IPS-18c (cell line): ENCODE measurements at regions not wholly inside any gene's neighbourhood (a gene's known extent, or its start where the extent isn't known, plus 50 kb on each side); places are given as distances from the start of the nearest gene placed in this dataset.
"Not testable (repeated sequence)": the region's sequence is repeated elsewhere in the genome, so short reads cannot be mapped to it uniquely, and the experiment has no call there.

Experiments
- H3K4me3 ChIP-seq: 2 replicates; pipeline ENCODE4 v1.7.0; 2013; ENCODE audit warnings: low read depth, mild to moderate bottlenecking, low read length, moderate library complexity; ENCODE audit not compliant: insufficient read depth
- H3K9me3 ChIP-seq: one replicate; pipeline ENCODE4 v1.6.1; 2013; ENCODE audit warnings: mild to moderate bottlenecking, low read length, moderate library complexity; ENCODE audit not compliant: control insufficient read depth, insufficient read depth

DNA sequence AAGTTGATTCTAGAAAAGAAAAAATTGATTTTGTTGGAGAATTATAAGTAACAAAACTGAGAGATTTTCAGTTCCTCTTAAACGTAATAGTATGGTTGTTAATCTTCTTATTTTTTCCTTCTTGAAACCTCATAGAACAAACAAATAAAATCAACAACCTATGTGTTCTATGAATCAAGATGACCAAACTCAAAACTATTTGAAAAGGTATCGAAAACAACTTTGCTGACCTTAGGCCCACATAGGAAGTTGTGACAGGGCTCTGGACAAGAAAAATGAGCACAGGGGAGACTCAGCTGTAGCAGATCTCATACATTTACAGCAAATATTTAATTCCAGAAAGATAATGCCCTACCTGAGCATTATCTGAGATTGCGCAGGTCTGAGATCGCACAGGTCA lies 169.4 kb upstream of the CCNH start:
- no peaks in the 10 kb centered on the region for H3K9me3 ChIP-seq

DNA sequence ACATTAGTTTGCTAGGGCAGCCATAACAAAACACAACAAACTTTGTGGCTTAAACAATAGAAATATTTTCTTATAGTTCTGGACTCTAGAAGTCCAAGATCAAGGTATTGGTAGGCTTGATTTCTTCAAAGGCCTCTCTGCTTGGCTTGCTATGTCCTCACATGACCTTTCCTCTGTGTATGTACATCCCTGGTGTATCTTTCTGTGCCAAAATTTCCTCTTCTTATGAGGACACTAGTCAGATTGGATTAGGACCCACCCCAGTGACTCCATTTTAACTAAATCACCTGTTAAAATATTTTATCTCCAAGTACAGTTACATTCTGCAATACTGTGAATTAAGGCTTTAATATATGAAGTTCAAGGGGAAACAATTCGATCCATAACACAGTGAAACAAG lies 168.9 kb upstream of the CCNH start:
- H3K4me3 ChIP-seq = no peak overlapping the region
- H3K9me3 ChIP-seq = no peaks in the 10 kb centered on the region

More for the DNA sequence above, 169.4 kb upstream of the CCNH start:
- H3K4me3 ChIP-seq = no peak overlapping the region

DNA sequence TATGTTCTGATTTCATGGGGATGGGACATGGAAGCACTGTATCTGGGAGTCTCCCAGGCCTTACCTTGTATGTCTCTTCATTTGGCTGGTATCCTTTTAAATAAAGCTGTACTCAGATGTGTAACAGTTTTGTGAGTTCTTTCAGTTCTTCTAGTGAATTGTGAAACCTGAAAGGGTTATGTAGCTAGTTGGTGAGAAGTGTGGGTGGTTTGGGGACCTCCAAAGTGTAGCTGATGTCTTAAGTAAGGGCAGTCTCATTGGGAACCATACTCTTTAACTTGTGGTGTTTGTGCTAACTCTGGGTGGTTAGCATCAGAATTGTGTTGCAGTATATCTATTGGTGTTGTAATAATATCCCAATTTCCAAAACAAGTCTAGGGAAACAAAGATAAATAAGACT lies 166.9 kb upstream of the CCNH start:
- Histone ChIP-seq H3K4me3 (no peak overlapping the region), H3K9me3 (no peaks in the 10 kb centered on the region)

DNA sequence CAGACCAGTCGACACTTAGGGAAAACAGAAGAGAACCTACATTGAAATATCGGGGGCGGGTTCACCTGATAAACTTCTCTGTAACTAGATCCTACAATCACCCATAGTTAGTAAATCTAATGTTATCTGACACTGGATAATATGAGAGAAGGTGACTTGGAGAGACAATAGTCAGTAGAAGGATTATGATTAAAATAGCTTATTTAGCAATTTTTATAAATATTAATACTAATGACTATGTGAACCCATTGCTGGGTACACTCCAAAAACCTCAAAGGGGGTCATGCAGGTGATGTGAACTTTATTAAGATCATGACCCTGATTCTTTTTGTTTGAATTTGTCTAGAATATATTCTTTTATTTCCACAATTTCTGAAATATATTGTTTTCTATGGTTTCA lies 164.1 kb upstream of the CCNH start:
- peaks cover 2% of the 10 kb centered on the region for H3K9me3 ChIP-seq
- H3K4me3 ChIP-seq = no peak overlapping the region

DNA sequence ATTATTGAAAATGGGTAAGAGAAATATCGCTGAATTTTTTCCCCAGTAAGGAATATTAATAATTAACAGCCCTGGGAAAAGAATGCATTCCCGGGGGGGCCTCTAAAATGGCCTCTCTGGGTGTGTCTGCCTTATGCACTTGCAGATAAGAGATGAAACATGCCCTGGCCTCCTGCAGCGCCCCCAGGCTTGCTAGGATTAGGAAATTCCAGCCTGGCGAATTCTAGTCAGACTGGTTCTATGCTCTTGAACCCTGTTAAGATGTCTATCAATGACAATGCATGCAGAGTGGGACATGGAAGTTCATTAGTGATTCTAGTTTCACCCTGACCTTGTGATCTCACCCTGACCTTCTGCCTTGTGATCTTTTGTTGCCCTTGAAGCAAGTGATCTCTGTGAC lies 163.6 kb upstream of the CCNH start:
- H3K4me3 ChIP-seq, H3K9me3 ChIP-seq: not testable (repeated sequence)

DNA sequence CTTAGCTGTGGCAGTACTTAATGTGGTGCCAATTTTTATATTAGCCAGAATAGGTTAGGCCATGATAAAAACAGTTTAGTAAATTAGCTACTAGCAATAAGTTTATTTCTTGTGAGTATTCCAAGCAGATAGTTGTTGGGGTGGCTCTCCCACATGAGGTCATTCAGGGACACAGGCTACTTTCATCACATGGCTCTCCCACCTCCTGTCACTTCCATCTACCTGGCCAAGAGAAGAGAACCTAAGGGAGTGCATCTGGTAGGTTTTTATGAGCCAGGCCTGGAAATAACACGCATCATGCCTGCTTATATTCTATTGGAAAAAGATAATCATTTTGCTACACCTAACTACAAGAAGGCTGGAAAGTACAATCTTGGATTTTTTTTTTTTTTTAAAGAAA lies 161.4 kb upstream of the CCNH start:
- Histone ChIP-seq H3K9me3 (peaks cover 2% of the 10 kb centered on the region), H3K4me3 (no peak overlapping the region)

DNA sequence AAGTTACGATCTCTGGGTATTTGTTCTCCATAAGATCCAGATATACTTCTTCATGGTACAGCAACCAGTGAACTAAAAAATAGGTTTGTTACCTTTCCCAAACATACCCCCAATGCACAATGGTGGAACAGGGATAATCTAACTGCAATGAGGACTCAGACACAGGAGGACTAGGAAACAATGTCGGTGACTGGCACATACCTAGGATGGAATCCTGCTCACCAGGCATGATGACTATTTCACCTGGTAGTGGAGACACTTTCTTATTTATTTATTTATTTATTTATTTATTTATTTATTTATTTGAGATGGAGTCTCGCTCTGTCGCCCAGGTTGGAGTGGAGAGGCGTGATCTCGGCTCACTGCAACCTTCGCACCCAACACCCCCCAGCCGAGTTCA lies 159.9 kb upstream of the CCNH start:
- H3K4me3 ChIP-seq = no peak overlapping the region

DNA sequence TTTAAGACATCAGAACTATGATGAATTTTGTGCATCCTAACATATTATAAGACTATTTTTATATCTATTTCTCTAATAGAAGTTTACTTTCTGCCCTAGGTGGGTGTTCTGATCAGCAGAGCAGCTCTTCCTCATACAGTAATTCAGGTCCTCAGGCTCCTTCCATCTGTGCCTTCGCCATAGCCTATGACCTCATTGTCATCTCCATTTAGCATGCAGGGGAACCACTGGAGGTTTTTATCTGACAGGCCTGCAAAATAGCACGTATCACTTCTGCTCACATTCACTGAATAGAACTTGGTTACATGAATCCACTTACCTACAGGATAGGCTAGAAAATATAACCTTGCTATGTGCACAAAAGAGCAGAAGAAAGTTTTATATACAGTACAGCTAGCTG lies 159.4 kb upstream of the CCNH start:
- Histone ChIP-seq H3K9me3 (peaks cover 2% of the 10 kb centered on the region), H3K4me3 (no peak overlapping the region)

More for the DNA sequence above, 159.9 kb upstream of the CCNH start:
- H3K9me3 ChIP-seq = peaks cover 2% of the 10 kb centered on the region

DNA sequence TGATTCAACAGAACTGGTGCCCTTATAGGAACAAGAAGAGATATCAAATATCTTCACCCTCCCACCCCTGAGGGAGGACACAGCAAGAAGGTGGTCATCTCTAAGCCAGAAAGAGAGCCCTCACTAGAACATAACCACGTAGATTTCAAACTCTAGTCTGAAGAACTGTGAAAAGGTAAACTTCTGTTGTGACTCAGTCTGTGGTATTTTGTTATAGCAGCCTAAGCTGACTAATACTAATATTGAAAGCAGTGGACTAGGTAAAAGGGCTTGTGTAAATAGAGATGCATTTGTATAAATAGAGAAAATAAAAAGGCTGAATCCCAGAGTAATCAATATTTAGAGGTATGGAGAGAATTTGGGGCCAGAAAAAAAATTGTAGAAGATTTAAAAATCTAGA lies 157.6 kb upstream of the CCNH start:
- H3K4me3 ChIP-seq = no peak overlapping the region
- H3K9me3 ChIP-seq = peaks cover 2% of the 10 kb centered on the region

DNA sequence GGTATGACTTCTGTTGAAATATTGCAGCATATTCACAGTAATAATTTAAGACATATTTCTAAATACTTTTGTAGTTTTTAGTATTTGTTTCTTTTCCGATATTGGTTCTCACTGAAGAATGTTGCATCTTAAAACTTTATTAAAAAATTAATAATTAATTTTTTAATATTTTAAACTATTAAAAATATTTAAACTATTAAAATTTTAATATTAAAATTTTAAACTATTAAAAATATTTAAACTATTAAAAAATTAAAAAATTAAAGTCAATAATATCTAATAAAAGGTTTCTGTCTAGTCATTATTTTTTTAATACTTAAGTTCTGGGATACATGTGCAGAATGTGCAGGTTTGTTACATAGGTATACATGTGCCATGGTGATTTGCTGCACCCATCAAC lies 149.3 kb upstream of the CCNH start:
- Histone ChIP-seq H3K9me3 (no peaks in the 10 kb centered on the region), H3K4me3 (no peak overlapping the region)

DNA sequence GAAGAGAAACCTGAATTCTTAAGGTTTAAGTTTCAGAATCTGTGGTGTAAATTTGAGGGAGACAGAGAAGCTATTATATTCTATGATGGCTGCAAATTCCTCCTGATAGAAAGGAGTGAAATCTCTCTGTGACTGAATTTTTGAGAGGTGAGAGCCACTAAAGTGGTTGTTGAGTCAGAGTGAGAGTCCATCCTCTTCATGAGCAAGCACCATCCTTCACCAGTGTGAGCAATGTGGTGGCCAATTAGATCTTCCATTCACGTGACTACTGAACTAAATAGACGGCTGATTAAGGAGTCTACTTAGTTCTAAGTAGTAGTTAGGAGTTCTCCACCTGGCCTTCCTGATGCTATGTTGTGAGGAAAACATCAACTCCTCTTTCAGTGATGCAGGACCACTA lies 147.8 kb upstream of the CCNH start:
- Histone ChIP-seq H3K4me3 (no peak overlapping the region), H3K9me3 (no peaks in the 10 kb centered on the region)

DNA sequence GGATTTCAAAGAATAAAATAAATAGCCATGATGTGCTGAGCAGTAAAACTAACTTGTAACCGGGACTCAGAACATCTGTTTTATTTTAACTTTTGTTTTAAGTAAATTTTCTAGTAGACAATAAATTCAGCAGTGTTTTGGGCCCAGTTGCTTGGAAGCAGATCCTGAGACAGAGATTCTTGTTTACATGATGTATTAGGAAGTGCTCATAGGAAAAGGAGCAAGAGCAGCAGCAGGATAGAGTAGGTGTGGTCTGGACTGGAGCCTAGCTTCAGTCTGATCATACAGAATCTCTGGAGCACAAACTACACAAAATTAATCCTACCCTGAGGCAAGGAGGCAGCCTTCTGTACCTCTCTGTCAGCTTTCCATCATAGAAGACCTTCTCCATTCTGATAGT lies 139.2 kb upstream of the CCNH start:
- Histone ChIP-seq H3K4me3 (no peak overlapping the region), H3K9me3 (no peaks in the 10 kb centered on the region)

DNA sequence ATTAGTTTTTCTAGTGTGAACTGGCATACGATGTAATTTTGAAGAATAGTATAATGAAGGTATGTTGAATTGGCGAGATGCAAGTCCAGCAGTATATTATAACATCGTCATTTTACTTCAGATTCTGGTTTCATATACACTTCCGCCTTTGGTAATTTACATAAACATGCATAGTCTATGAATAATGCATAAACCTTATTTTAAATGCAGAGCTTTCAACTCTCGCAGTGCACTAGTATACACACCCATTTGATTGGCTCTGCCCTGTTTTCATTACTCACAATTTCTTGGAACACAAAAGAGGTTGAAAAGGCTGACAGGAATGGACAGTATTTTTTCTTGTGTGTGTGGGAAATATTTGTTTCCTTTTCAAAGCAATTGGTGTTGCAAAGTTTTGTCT lies 128.9 kb upstream of the CCNH start:
- no peaks in the 10 kb centered on the region for H3K9me3 ChIP-seq
- no peak overlapping the region for H3K4me3 ChIP-seq

DNA sequence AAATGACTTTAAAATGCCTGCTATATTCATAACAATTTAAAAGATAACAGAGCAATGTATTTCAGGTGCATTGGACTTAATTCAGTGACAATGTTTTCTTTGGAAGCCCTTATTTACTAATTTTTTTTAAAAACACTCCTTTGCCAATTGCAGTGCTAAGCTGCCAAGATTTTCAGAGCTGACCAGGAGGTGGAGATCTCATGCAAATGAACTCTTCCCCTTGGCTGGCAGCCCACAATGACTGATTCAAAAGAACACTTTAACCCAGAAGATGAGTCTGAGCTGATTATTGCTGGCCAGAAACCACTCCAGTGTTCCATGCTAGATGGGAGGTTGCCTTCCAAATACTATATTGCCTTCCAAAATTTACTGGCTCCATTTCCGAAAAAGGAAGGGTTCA lies 128.3 kb upstream of the CCNH start:
- no peaks in the 10 kb centered on the region for H3K9me3 ChIP-seq
- no peak overlapping the region for H3K4me3 ChIP-seq

DNA sequence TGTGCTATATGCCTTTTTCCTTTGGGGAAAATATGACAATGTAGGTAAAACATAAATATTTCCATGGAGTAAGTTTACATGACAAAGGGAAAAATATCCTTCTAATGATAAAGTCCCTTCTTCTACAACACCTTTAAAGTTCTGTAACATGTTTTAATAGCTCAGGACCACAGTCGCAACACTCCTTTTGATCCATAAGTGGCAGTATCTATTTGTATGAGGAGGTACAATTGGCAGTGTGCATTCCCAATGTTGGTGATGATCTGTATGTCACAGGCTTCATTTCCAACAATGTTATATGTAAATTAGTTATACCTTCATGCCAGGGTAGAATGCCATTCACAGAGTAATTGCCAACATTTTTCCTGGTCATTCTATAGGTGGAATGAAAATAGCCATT lies 127.1 kb upstream of the CCNH start:
- no peak overlapping the region for H3K4me3 ChIP-seq
- H3K9me3 ChIP-seq = no peaks in the 10 kb centered on the region

DNA sequence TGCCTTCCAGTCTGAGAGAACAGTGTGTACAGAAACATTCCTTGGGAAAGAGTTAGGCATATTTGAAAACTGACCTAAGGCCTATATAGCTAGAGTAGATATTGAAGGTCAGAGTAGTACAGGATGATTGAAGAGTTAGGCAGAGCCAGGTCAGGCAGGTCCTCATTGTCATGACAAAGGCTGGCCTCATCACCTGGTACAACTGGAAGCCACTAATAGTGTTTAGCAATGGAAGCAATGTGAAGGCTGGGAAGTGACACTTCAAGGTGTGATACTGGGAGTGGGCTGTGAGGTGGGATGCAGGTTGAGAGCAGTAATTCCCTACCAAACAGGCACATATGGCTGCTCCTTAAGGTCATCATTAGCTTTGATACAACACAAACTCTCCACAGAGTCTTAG lies 123.6 kb upstream of the CCNH start:
- H3K4me3 ChIP-seq = no peak overlapping the region
- H3K9me3 ChIP-seq = no peaks in the 10 kb centered on the region

DNA sequence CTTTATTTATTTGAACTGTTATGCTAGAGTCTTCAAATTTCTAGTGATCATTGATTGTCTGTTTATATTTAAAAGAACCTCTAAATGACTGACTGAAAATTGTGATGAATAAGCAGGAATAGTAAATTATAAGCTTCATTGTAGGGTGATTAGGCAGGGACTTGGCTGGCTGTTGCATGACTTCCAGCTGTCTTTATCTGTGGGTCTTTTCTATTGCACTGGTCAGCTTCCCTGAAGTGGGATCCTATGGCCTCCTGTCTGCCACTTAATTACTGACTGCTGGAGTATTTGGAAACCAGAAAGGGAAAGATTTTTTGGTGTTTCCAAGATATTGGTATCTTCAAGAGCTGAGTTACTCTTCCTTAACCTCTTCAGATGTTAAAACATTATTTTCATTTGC lies 123.0 kb upstream of the CCNH start:
- no peaks in the 10 kb centered on the region for H3K9me3 ChIP-seq
- no peak overlapping the region for H3K4me3 ChIP-seq

DNA sequence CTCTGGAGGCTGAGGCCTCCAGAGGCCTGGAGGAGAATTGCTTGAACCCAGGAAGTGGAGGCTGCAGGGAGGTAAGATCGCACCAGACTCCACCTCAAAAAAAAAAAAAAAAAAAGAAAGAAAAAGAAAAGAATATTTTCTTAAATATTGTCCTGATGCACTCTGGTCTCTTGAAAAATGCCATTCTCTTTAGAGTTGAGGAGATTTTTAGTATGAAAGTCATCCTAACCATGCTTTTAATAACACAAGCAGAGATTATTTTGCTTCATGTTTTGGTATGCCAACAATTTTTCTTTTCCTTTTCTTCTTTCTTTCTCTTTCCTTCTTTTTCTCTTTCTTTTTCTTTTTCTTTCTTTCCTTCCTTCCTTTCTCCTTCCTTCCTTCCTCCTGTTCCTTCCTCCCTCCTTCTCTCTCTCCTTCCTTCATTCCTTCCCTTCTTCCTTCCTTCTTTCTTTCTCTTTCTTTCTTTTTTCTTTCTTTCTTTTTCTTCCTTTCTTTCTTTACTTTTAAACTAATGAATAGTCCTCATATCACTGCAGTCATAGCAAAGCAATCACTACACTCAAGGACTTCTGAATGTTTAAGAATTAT lies 116.9 kb upstream of the CCNH start:
- Histone ChIP-seq H3K9me3 (no peaks in the 10 kb centered on the region), H3K4me3 (no peak overlapping the region)

DNA sequence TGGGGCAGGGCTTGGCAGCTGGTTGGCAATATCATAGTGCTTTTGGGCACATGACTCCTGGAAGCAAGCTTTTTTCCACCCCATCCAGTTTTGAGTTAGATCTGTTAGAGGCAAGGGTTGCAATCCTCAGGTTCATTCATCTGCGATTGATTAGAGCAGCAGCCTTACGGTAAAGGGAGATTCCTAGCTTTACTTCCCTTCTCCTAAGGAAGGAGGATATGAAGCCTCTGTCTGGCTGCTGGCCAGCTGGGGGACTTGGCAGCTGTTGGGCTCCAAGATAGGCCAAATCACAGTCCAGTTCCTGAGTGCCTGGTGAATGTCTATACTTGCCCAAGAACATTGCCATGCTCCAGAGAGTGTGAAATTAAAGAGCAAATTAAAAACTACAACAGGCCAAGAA lies 113.4 kb upstream of the CCNH start:
- H3K4me3 ChIP-seq = no peak overlapping the region
- H3K9me3 ChIP-seq = no peaks in the 10 kb centered on the region
